Karpas-422 (cell line): ENCODE measurements at regions not wholly inside any gene's neighbourhood (a gene's known extent, or its start where the extent isn't known, plus 50 kb on each side); places are given as distances from the start of the nearest gene placed in this dataset.

ENCODE experiments used
- DNase-seq: peaks from one replicate; pipeline ENCODE4 v3.0.0-alpha.2; 2015
- H2AFZ ChIP-seq: fragments of 200-600 bp; sonication (generic); 2 replicates; pipeline ENCODE4 v1.6.1; 2014; ENCODE audit warnings: antibody characterized with exemption, low read length, mixed read lengths
- H3K27ac ChIP-seq: fragments of 200-600 bp; sonication (generic); 2 replicates; pipeline ENCODE4 v1.5.1; 2014; ENCODE audit warnings: mild to moderate bottlenecking, low read length, moderate library complexity
- H3K27me3 ChIP-seq: fragments of 200-600 bp; sonication (generic); 2 replicates; pipeline ENCODE4 v1.6.1; 2014; ENCODE audit warnings: low read length, mixed read lengths
- H3K36me3 ChIP-seq: fragments of 200-600 bp; sonication (generic); 2 replicates; pipeline ENCODE4 v1.6.1; 2014; ENCODE audit warnings: low read length, mixed read lengths; ENCODE audit not compliant: insufficient read depth
- H3K4me1 ChIP-seq: fragments of 200-600 bp; sonication (generic); 2 replicates; pipeline ENCODE4 v1.6.1; 2014; ENCODE audit warnings: mild to moderate bottlenecking, low read length, mixed read lengths
- H3K4me2 ChIP-seq: fragments of 200-600 bp; sonication (generic); 2 replicates; pipeline ENCODE4 v1.6.1; 2014; ENCODE audit warnings: low read length, low read depth, mild to moderate bottlenecking; ENCODE audit not compliant: poor library complexity, severe bottlenecking
- H3K4me3 ChIP-seq: fragments of 200-600 bp; sonication (generic); 2 replicates; pipeline ENCODE4 v1.5.1; 2014; ENCODE audit warnings: mild to moderate bottlenecking, antibody characterized with exemption, low read length, mixed read lengths
- H3K79me2 ChIP-seq: fragments of 200-600 bp; sonication (generic); 2 replicates; pipeline ENCODE4 v1.6.1; 2014; ENCODE audit warnings: mild to moderate bottlenecking, low read length, mixed read lengths
- H3K9ac ChIP-seq: fragments of 200-600 bp; sonication (generic); 2 replicates; pipeline ENCODE4 v1.6.0; 2014; ENCODE audit warnings: low read length
- H3K9me2 ChIP-seq: fragments of 200-600 bp; sonication (generic), shearing (Covaris generic); replicated peaks from 2 replicates; pipeline ENCODE4 v1.6.0; 2014; ENCODE audit warnings: mild to moderate bottlenecking, low read length, moderate library complexity; ENCODE audit not compliant: insufficient read depth
- H3K9me3 ChIP-seq: fragments of 300-700, 200-600 bp; sonication (generic); 2 replicates; pipeline ENCODE4 v1.6.1; 2014; ENCODE audit warnings: low read length, mixed read lengths
- H4K20me1 ChIP-seq: fragments of 200-600 bp; sonication (generic); 2 replicates; pipeline ENCODE4 v1.6.1; 2014; ENCODE audit warnings: mild to moderate bottlenecking, antibody characterized with exemption, low read length, low read depth; ENCODE audit not compliant: insufficient read depth

DNA sequence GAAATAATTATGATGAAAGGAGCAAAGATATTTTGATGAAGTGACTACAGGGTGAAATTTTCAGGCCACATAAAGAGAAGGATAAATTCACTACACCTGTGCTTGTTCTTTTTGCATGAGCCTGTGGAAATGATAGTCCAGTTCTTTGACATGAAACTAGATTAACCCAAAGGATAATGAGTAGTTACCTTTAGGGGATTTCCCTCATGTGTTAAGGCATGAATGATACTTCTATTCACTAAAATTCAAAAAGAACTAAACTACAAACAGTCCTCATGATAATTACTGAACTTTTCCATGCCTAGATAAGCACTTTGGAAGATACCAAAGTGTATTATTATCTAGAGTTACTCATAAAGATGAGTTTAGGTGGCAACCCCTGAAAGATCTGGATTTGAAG is 244.3 kb downstream of the PTPRC start:
- peaks cover 54% of the 10 kb centered on the region for H3K79me2 ChIP-seq
- no peaks in the 10 kb centered on the region for H3K27me3 ChIP-seq
- no peaks in the 10 kb centered on the region for H3K4me1 ChIP-seq
- no peak overlapping the region for H2AFZ ChIP-seq
- no peak overlapping the region for H3K4me3 ChIP-seq
- H3K9me3 ChIP-seq, result no peaks in the 10 kb centered on the region
- no peak overlapping the region for H3K9ac ChIP-seq
- no peak overlapping the region for H3K4me2 ChIP-seq
- H3K27ac ChIP-seq, result no peak overlapping the region
- DNase-seq, result no peak
- H3K9me2 ChIP-seq, result no peaks in the 10 kb centered on the region
- no peaks in the 10 kb centered on the region for H3K36me3 ChIP-seq
- no peaks in the 10 kb centered on the region for H4K20me1 ChIP-seq

GRCh38 chr1:198887866-198888265 is 249.0 kb downstream of the PTPRC start:
- no peak overlapping the region for H3K27ac ChIP-seq
- H4K20me1 ChIP-seq, result no peaks in the 10 kb centered on the region
- peaks cover 59% of the 10 kb centered on the region for H3K79me2 ChIP-seq
- H3K27me3 ChIP-seq, result no peaks in the 10 kb centered on the region
- no peak overlapping the region for H2AFZ ChIP-seq
- H3K9ac ChIP-seq, result no peak overlapping the region
- no peak for DNase-seq
- H3K4me2 ChIP-seq, result no peak overlapping the region
- H3K9me2 ChIP-seq, result no peaks in the 10 kb centered on the region
- peaks cover 4% of the 10 kb centered on the region; the same call in 1 of the 2 replicates for H3K36me3 ChIP-seq
- no peaks in the 10 kb centered on the region for H3K9me3 ChIP-seq
- H3K4me1 ChIP-seq, result peaks cover 8% of the 10 kb centered on the region; the same call in 1 of the 2 replicates
- no peak overlapping the region for H3K4me3 ChIP-seq

DNA sequence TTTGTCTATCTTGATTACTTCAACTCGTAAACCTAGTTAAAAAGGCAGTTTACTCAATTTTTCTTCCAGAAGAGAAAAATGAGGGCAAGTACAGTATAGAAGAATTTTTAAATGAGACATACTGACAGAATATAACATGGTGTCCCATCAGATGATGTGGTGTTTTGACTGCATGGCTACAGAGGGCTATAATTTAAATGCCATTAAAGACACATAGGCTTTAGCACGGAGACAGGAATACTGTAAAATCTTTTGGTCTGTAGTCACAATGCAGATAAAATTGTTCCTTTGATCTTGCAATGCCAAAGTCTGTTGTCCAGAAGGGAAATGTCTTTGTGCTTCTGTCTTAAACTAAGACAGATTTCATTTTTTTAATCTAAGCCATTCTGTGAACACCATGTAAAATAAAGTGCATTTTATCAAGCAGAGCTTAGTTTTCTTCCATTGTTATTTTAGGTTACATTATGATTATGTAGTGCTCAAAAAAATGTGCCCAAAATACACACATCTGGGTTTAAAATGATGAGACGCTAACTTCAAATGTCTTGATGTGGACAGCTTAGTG is 249.6 kb downstream of the PTPRC start:
- Histone ChIP-seq H4K20me1 (no peaks in the 10 kb centered on the region), H3K4me2 (no peak overlapping the region), H3K9ac (no peak overlapping the region), H3K27ac (no peak overlapping the region), H3K9me2 (no peaks in the 10 kb centered on the region), H3K9me3 (no peaks in the 10 kb centered on the region), H2AFZ (no peak overlapping the region), H3K4me3 (no peak overlapping the region), H3K79me2 (peaks cover 62% of the 10 kb centered on the region), H3K4me1 (peaks cover 8% of the 10 kb centered on the region; the same call in 1 of the 2 replicates), H3K36me3 (peaks cover 4% of the 10 kb centered on the region; the same call in 1 of the 2 replicates), H3K27me3 (no peaks in the 10 kb centered on the region)
- no peak for DNase-seq

- no peak overlapping the region for H3K4me3 ChIP-seq
- H3K4me1 ChIP-seq, result peaks cover 8% of the 10 kb centered on the region; the same call in 1 of the 2 replicates
- H4K20me1 ChIP-seq, result no peaks in the 10 kb centered on the region
- no peak overlapping the region for H2AFZ ChIP-seq
- no peaks in the 10 kb centered on the region for H3K27me3 ChIP-seq
- H3K9me3 ChIP-seq, result no peaks in the 10 kb centered on the region
- H3K9me2 ChIP-seq, result no peaks in the 10 kb centered on the region
- no peak overlapping the region for H3K27ac ChIP-seq
- H3K79me2 ChIP-seq, result peaks cover 58% of the 10 kb centered on the region
- no peak overlapping the region for H3K4me2 ChIP-seq
- peaks cover 4% of the 10 kb centered on the region; the same call in 1 of the 2 replicates for H3K36me3 ChIP-seq
- H3K9ac ChIP-seq, result no peak overlapping the region
- no peak for DNase-seq
Observed at GRCh38 chr1:198889101-198889500, 250.3 kb downstream of the PTPRC start.

DNA sequence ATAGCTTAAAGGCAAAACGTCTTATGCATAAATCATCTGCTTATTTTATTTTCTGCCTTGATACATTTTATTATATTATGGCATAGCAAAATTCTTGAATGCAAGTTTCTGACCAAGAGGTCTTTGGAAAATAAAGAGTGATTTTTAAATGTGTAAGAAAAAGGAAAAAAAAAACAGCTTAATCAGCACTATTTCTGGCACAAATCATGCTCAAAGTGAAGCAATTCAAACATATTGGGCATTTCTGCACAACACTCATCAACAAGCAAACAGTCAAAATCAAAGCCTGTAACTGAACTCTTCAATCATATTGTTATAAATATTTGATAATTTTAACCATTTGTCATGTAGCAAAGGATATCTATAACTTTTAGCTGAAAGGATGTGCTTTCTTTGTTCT is 250.9 kb downstream of the PTPRC start:
- H3K9ac ChIP-seq, result no peak overlapping the region
- H3K9me3 ChIP-seq, result no peaks in the 10 kb centered on the region
- no peaks in the 10 kb centered on the region for H3K27me3 ChIP-seq
- DNase-seq, result no peak
- no peak overlapping the region for H2AFZ ChIP-seq
- no peak overlapping the region for H3K27ac ChIP-seq
- H3K9me2 ChIP-seq, result 0 out of 2 replicates have a peak, but pooled peaks cover under 1% of the 10 kb centered on the region
- H3K79me2 ChIP-seq, result peaks cover 58% of the 10 kb centered on the region
- no peak overlapping the region for H3K4me3 ChIP-seq
- peaks cover 8% of the 10 kb centered on the region; the same call in 1 of the 2 replicates for H3K4me1 ChIP-seq
- H3K4me2 ChIP-seq, result no peak overlapping the region
- H3K36me3 ChIP-seq, result peaks cover 4% of the 10 kb centered on the region; the same call in 1 of the 2 replicates
- no peaks in the 10 kb centered on the region for H4K20me1 ChIP-seq

DNA sequence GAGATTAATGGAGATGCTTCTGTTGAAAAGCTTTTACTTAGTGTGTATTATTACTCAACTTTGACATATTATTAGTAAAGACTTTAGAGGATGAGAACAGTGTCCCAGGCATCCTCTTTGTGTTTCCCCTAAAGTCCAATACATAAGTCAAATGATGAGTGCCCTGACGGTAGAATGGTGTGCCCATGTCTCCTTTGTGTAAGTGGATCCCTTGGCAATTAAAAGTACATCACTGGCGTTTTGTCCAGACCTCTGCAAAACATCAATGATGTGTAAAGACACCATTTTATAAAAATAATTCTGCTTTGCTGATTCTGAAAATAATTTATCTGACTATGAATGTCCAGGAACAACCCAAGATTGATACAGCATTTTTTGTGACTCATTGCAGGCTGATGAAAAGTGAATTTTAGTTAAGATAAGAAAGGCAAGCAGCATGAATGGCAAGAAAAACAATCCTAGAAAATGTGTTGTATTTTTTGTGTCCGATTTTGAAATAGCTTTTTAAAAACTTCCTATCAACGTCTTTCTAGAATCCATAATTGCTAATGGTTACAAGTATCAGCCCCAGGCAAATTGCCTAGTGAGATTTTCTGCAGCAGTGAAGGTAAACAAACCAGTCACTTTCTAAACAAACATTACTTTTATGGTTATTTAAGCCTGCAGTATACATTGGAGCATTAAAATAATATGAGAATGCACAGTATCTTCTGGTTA is 251.5 kb downstream of the PTPRC start:
- Histone ChIP-seq H2AFZ (no peak overlapping the region), H3K27me3 (no peaks in the 10 kb centered on the region), H3K4me3 (no peak overlapping the region), H4K20me1 (no peaks in the 10 kb centered on the region), H3K79me2 (peaks cover 54% of the 10 kb centered on the region), H3K27ac (no peak overlapping the region), H3K36me3 (peaks cover 4% of the 10 kb centered on the region; the same call in 1 of the 2 replicates), H3K4me2 (no peak overlapping the region), H3K9me3 (no peaks in the 10 kb centered on the region), H3K9me2 (0 out of 2 replicates have a peak, but pooled peaks cover 5% of the 10 kb centered on the region), H3K9ac (no peak overlapping the region), H3K4me1 (peaks cover 8% of the 10 kb centered on the region; the same call in 1 of the 2 replicates)
- no peak for DNase-seq

GRCh38 chr1:198892065-198892464 is 253.2 kb downstream of the PTPRC start:
- no peaks in the 10 kb centered on the region for H3K27me3 ChIP-seq
- peaks cover 9% of the 10 kb centered on the region; the same call in 1 of the 2 replicates for H3K4me1 ChIP-seq
- no peak overlapping the region for H2AFZ ChIP-seq
- H3K36me3 ChIP-seq, result peaks cover 11% of the 10 kb centered on the region; the same call in 1 of the 2 replicates
- no peaks in the 10 kb centered on the region for H3K9me3 ChIP-seq
- H3K4me2 ChIP-seq, result no peak overlapping the region
- 0 out of 2 replicates have a peak, but pooled peaks cover 5% of the 10 kb centered on the region for H3K9me2 ChIP-seq
- no peak overlapping the region for H3K4me3 ChIP-seq
- no peak for DNase-seq
- H4K20me1 ChIP-seq, result no peaks in the 10 kb centered on the region
- H3K9ac ChIP-seq, result no peak overlapping the region
- peaks cover 56% of the 10 kb centered on the region for H3K79me2 ChIP-seq
- no peak overlapping the region for H3K27ac ChIP-seq

DNA sequence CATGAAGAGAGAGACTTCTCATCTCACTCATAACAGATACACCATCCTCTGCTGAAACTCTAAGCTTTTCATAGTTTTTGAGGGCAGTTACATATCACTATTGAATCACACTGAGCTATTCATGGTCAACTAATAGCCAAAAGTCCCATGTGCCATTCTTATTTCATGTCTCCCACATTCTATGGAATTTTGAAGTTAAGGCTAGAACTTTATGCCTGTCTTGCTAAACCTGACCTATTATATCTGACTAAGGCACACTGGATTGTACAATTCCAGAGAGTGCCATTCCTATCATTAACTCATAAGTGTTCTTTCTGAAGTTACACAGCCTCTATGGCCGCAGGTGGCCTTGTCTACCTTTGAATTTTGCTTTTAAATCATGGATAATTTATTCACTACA is 254.3 kb downstream of the PTPRC start:
- Histone ChIP-seq H3K4me1 (peaks cover 12% of the 10 kb centered on the region; the same call in 1 of the 2 replicates), H3K4me3 (no peak overlapping the region), H3K9ac (no peak overlapping the region), H2AFZ (no peak overlapping the region), H4K20me1 (no peaks in the 10 kb centered on the region), H3K27ac (no peak overlapping the region), H3K27me3 (no peaks in the 10 kb centered on the region), H3K4me2 (no peak overlapping the region), H3K36me3 (peaks cover 14% of the 10 kb centered on the region), H3K9me3 (no peaks in the 10 kb centered on the region), H3K9me2 (0 out of 2 replicates have a peak, but pooled peaks cover 5% of the 10 kb centered on the region), H3K79me2 (peaks cover 62% of the 10 kb centered on the region)
- DNase-seq, result no peak
